ENCODE measurements at regions not wholly inside any gene's neighbourhood (a gene's known extent, or its start where the extent isn't known, plus 50 kb on each side); places are given as distances from the start of the nearest gene placed in this dataset.

DNA sequence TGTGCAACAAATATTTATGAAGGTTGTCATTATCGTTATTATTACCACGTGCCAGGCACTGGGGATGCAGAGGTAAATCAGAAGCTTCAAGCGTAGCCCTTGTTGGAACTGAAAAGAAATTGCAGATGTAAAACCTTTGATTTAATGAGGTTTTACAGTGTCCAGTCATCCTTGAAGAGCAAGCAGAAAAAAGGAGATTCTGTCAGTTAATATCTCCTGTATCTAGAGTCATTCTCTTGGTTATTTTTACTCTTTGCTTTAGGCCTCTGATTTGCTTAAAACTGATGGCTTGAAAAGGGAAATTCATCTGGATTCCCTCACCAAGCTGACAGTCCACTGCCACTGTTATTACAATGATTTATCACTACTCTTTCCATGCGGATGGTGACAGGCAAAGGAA, 179.3 kb downstream of the GALC start:
- TF ChIP-seq, protein P1, sequence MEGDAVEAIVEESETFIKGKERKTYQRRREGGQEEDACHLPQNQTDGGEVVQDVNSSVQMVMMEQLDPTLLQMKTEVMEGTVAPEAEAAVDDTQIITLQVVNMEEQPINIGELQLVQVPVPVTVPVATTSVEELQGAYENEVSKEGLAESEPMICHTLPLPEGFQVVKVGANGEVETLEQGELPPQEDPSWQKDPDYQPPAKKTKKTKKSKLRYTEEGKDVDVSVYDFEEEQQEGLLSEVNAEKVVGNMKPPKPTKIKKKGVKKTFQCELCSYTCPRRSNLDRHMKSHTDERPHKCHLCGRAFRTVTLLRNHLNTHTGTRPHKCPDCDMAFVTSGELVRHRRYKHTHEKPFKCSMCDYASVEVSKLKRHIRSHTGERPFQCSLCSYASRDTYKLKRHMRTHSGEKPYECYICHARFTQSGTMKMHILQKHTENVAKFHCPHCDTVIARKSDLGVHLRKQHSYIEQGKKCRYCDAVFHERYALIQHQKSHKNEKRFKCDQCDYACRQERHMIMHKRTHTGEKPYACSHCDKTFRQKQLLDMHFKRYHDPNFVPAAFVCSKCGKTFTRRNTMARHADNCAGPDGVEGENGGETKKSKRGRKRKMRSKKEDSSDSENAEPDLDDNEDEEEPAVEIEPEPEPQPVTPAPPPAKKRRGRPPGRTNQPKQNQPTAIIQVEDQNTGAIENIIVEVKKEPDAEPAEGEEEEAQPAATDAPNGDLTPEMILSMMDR (conservative IDR thresholded peaks at IDR 0.05; ENCODE audit: low read depth in 2 of 2) = no peak
- no peak for TF ChIP-seq POLR2AphosphoS5 (IDR thresholded peaks at IDR 0.05; ENCODE audit: low read depth)
- TF ChIP-seq, protein P2, sequence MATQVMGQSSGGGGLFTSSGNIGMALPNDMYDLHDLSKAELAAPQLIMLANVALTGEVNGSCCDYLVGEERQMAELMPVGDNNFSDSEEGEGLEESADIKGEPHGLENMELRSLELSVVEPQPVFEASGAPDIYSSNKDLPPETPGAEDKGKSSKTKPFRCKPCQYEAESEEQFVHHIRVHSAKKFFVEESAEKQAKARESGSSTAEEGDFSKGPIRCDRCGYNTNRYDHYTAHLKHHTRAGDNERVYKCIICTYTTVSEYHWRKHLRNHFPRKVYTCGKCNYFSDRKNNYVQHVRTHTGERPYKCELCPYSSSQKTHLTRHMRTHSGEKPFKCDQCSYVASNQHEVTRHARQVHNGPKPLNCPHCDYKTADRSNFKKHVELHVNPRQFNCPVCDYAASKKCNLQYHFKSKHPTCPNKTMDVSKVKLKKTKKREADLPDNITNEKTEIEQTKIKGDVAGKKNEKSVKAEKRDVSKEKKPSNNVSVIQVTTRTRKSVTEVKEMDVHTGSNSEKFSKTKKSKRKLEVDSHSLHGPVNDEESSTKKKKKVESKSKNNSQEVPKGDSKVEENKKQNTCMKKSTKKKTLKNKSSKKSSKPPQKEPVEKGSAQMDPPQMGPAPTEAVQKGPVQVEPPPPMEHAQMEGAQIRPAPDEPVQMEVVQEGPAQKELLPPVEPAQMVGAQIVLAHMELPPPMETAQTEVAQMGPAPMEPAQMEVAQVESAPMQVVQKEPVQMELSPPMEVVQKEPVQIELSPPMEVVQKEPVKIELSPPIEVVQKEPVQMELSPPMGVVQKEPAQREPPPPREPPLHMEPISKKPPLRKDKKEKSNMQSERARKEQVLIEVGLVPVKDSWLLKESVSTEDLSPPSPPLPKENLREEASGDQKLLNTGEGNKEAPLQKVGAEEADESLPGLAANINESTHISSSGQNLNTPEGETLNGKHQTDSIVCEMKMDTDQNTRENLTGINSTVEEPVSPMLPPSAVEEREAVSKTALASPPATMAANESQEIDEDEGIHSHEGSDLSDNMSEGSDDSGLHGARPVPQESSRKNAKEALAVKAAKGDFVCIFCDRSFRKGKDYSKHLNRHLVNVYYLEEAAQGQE (IDR thresholded peaks at IDR 0.05; ENCODE audit: unreplicated experiment) = no peak

Data from GM23338 (cell line).